Prostate gland (tissue), 2 donors: ENCODE measurements at regions not wholly inside any gene's neighbourhood (a gene's known extent, or its start where the extent isn't known, plus 50 kb on each side); places are given as distances from the start of the nearest gene placed in this dataset.

Experiments used
- CTCF ChIP-seq, 4 experiments: fragments of 200-600 bp in 2 of 4; fragments of 450-650 bp in 2 of 4; sonication (generic) in 2 of 4; IDR thresholded peaks; 1 replicate in 3 of 4; 2 replicates in 1 of 4; pipeline ENCODE4 v1.5.1; 2016 to 2019; ENCODE audit warnings: antibody characterized with exemption in 4 of 4, mild to moderate bottlenecking in 2 of 4, moderate library complexity in 2 of 4
- POLR2A ChIP-seq: fragments of 450-650 bp; IDR thresholded peaks from one replicate; pipeline ENCODE4 v1.6.1; 2016; ENCODE audit warnings: antibody characterized with exemption, mild to moderate bottlenecking

GRCh38 chr5:173772384-173773059, 115.6 kb upstream of the CPEB4 start:
- no peak for TF ChIP-seq POLR2A
- TF ChIP-seq CTCF (IDR thresholded peaks at IDR 0.05): no peak
